Smooth muscle cell (in vitro differentiated cells): ENCODE measurements at regions not wholly inside any gene's neighbourhood (a gene's known extent, or its start where the extent isn't known, plus 50 kb on each side); places are given as distances from the start of the nearest gene placed in this dataset.

Source experiments
- DNase-seq: peaks from one replicate; lab custom pipeline; 2025; ENCODE audit not compliant: unreplicated experiment; lab: John Stamatoyannopoulos, UW
- H2AFZ ChIP-seq: fragments of 200-600 bp; sonication (generic); 2 replicates; pipeline ENCODE4 v1.6.0; 2016; ENCODE audit warnings: antibody characterized with exemption, low read depth, mild to moderate bottlenecking
- H3F3A ChIP-seq: fragments of 200-600 bp; sonication (generic); 2 replicates; pipeline ENCODE4 v1.6.0; 2017; ENCODE audit warnings: antibody characterized with exemption, low read depth
- H3K27ac ChIP-seq: fragments of 200-600 bp; sonication (generic); 2 replicates; pipeline ENCODE4 v1.5.1; 2016; ENCODE audit warnings: low read depth, mild to moderate bottlenecking
- H3K27me3 ChIP-seq: fragments of 200-600 bp; sonication (generic); 2 replicates; pipeline ENCODE4 v1.6.1; 2016; ENCODE audit warnings: low read depth, mild to moderate bottlenecking
- H3K36me3 ChIP-seq: fragments of 200-600 bp; sonication (generic); 2 replicates; pipeline ENCODE4 v1.5.1; 2016; ENCODE audit warnings: low read depth
- H3K4me1 ChIP-seq: fragments of 200-600 bp; sonication (generic); 2 replicates; pipeline ENCODE4 v1.5.1; 2016; ENCODE audit warnings: low read depth
- H3K4me2 ChIP-seq: fragments of 200-600 bp; sonication (generic); 2 replicates; pipeline ENCODE4 v1.6.0; 2016; ENCODE audit warnings: mild to moderate bottlenecking
- H3K4me3 ChIP-seq: fragments of 200-600 bp; sonication (generic); 2 replicates; pipeline ENCODE4 v1.5.1; 2016; ENCODE audit warnings: mild to moderate bottlenecking
- H3K79me2 ChIP-seq: fragments of 200-600 bp; sonication (generic); 2 replicates; pipeline ENCODE4 v1.6.0; 2016; ENCODE audit warnings: low read depth, mild to moderate bottlenecking
- H3K9ac ChIP-seq: fragments of 200-600 bp; sonication (generic); 2 replicates; pipeline ENCODE4 v1.6.0; 2016; ENCODE audit warnings: low read depth
- H3K9me3 ChIP-seq: fragments of 200-600 bp; sonication (generic); replicated peaks from 2 replicates; pipeline ENCODE4 v1.5.1; 2016; ENCODE audit warnings: low read depth
- H4K20me1 ChIP-seq: fragments of 200-600 bp; sonication (generic); 2 replicates; pipeline ENCODE4 v1.6.0; 2016; ENCODE audit warnings: low read depth
- WGBS: methylation state at CpG from one replicate; pipeline ENCODE4 v1.1.7; 2016; ENCODE audit warnings: low lambda C conversion rate; 5-methylcytosine and 5-hydroxymethylcytosine counted together
- TF ChIP-seq, protein P1 (sequence below): fragments of 200-600 bp; sonication (generic); IDR thresholded peaks from 2 replicates; pipeline ENCODE4 v1.5.1; 2017; ENCODE audit warnings: borderline replicate concordance, mild to moderate bottlenecking, antibody characterized with exemption; ENCODE audit not compliant: insufficient read depth, poor library complexity, severe bottlenecking

GRCh38 chr9:28688172-28688571, 1114.9 kb upstream of the C9orf72 start:
- H3K27me3 ChIP-seq, result no peaks in the 10 kb centered on the region
- no peak overlapping the region for H2AFZ ChIP-seq
- peaks cover 6% of the 10 kb centered on the region for H3F3A ChIP-seq
- peaks cover 23% of the 10 kb centered on the region for H3K4me1 ChIP-seq
- WGBS, result 8% methylated on average over 1 of the region's 1 CpG
- no peaks in the 10 kb centered on the region for H3K36me3 ChIP-seq
- TF ChIP-seq, protein P1, sequence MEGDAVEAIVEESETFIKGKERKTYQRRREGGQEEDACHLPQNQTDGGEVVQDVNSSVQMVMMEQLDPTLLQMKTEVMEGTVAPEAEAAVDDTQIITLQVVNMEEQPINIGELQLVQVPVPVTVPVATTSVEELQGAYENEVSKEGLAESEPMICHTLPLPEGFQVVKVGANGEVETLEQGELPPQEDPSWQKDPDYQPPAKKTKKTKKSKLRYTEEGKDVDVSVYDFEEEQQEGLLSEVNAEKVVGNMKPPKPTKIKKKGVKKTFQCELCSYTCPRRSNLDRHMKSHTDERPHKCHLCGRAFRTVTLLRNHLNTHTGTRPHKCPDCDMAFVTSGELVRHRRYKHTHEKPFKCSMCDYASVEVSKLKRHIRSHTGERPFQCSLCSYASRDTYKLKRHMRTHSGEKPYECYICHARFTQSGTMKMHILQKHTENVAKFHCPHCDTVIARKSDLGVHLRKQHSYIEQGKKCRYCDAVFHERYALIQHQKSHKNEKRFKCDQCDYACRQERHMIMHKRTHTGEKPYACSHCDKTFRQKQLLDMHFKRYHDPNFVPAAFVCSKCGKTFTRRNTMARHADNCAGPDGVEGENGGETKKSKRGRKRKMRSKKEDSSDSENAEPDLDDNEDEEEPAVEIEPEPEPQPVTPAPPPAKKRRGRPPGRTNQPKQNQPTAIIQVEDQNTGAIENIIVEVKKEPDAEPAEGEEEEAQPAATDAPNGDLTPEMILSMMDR, result no peak
- H3K79me2 ChIP-seq, result no peaks in the 10 kb centered on the region
- H4K20me1 ChIP-seq, result no peaks in the 10 kb centered on the region
- no peaks in the 10 kb centered on the region for H3K9me3 ChIP-seq
- H3K4me2 ChIP-seq, result peak overlapping the region; percentile 9
- no peak for DNase-seq
- H3K4me3 ChIP-seq, result no peak overlapping the region
- H3K9ac ChIP-seq, result no peak overlapping the region
- H3K27ac ChIP-seq, result peak overlapping the region; percentile 9

- H4K20me1 ChIP-seq, result no peaks in the 10 kb centered on the region
- WGBS, result 96% methylated on average over 8 of the region's 8 CpGs
- H3K4me3 ChIP-seq, result no peak overlapping the region
- TF ChIP-seq, protein P1, result no peak
- H3K36me3 ChIP-seq, result no peaks in the 10 kb centered on the region
- H3K4me1 ChIP-seq, result peaks cover 23% of the 10 kb centered on the region
- H2AFZ ChIP-seq, result no peak overlapping the region
- H3K9ac ChIP-seq, result no peak overlapping the region
- H3K27ac ChIP-seq, result no peak overlapping the region
- no peak overlapping the region for H3K4me2 ChIP-seq
- no peaks in the 10 kb centered on the region for H3K79me2 ChIP-seq
- DNase-seq, result no peak
- H3K9me3 ChIP-seq, result no peaks in the 10 kb centered on the region
- H3F3A ChIP-seq, result peaks cover 6% of the 10 kb centered on the region
- no peaks in the 10 kb centered on the region for H3K27me3 ChIP-seq
Observed at GRCh38 chr9:28692012-28692411, 1118.7 kb upstream of the C9orf72 start.

DNA sequence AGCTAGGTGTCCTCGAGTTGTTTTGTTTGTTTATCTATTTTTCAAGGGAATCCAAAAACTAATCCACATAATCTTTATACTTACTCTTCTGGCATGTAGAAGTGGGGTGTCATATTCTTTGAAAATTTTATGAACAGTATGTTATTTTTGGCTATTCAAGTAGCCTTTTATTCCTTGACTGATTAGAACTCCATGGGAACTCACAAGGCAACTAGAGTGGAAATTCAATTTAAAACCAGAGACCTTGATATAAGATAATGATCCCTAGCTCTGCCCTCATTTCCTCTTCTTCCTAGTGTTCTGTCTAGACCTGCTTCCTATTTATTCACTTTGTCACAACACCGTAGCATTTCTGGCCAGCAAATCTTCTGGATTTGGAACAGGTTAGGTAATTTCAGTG, 1123.7 kb upstream of the C9orf72 start:
- H3K4me3 ChIP-seq, result no peak overlapping the region
- TF ChIP-seq, protein P1, result no peak
- no peaks in the 10 kb centered on the region for H3K4me1 ChIP-seq
- no peaks in the 10 kb centered on the region for H3K79me2 ChIP-seq
- DNase-seq, result no peak
- 54% methylated on average over 2 of the region's 2 CpGs for WGBS
- H3K36me3 ChIP-seq, result peaks cover 4% of the 10 kb centered on the region
- H4K20me1 ChIP-seq, result no peaks in the 10 kb centered on the region
- no peaks in the 10 kb centered on the region for H3F3A ChIP-seq
- H3K27me3 ChIP-seq, result no peaks in the 10 kb centered on the region
- no peak overlapping the region for H3K27ac ChIP-seq
- no peak overlapping the region for H3K4me2 ChIP-seq
- no peak overlapping the region for H2AFZ ChIP-seq
- H3K9me3 ChIP-seq, result peaks cover 16% of the 10 kb centered on the region
- no peak overlapping the region for H3K9ac ChIP-seq

- peaks cover 4% of the 10 kb centered on the region for H3K36me3 ChIP-seq
Observed at GRCh38 chr9:28699632-28700031, 1126.4 kb upstream of the C9orf72 start.

More at GRCh38 chr9:28699632-28700031, 1126.4 kb upstream of the C9orf72 start:
- Histone ChIP-seq H3K4me2 (no peak overlapping the region), H3K27me3 (no peaks in the 10 kb centered on the region), H3K4me1 (no peaks in the 10 kb centered on the region), H3K79me2 (no peaks in the 10 kb centered on the region), H3K4me3 (no peak overlapping the region), H2AFZ (no peak overlapping the region), H3F3A (no peaks in the 10 kb centered on the region), H3K9ac (no peak overlapping the region), H3K27ac (no peak overlapping the region), H3K9me3 (peaks cover 16% of the 10 kb centered on the region), H4K20me1 (no peaks in the 10 kb centered on the region)
- TF ChIP-seq, protein P1, result no peak
- DNase-seq, result no peak
- 93% methylated on average over 6 of the region's 6 CpGs for WGBS
